Ureter (tissue), 1 donor: ENCODE measurements at regions not wholly inside any gene's neighbourhood (a gene's known extent, or its start where the extent isn't known, plus 50 kb on each side); places are given as distances from the start of the nearest gene placed in this dataset.
"Not testable (repeated sequence)": the region's sequence is repeated elsewhere in the genome, so short reads cannot be mapped to it uniquely, and the experiment has no call there.

Source experiments
- DNase-seq: peaks from one replicate; pipeline ENCODE4 v3.0.0-alpha.2; 2020; ENCODE audit warnings: low spot score
- donor health status: DM: yes; HTN: yes; CAD: no.

GRCh38 chr6:6812427-6812826 lies 223.9 kb downstream of the LY86 start:
- no peak for DNase-seq

- no peak for DNase-seq
Measured at GRCh38 chr6:6815732-6816131, 227.2 kb downstream of the LY86 start.

- no peak for DNase-seq
Measured at GRCh38 chr6:6816716-6817115, 228.2 kb downstream of the LY86 start.

GRCh38 chr6:6818078-6818639 lies 229.6 kb downstream of the LY86 start:
- DNase-seq, result no peak

GRCh38 chr6:6820641-6821238 lies 232.2 kb downstream of the LY86 start:
- peak; percentile 86 for DNase-seq

- DNase-seq, result no peak
Measured at GRCh38 chr6:6821639-6822261, 233.2 kb downstream of the LY86 start.

- DNase-seq, result no peak
Measured at GRCh38 chr6:6823030-6823429, 234.5 kb downstream of the LY86 start.

- no peak for DNase-seq
Measured at GRCh38 chr6:6823568-6824224, 235.2 kb downstream of the LY86 start.

GRCh38 chr6:6824381-6824780 lies 235.9 kb downstream of the LY86 start:
- DNase-seq, result no peak

- DNase-seq, result no peak
Measured at GRCh38 chr6:6825193-6825784, 236.8 kb downstream of the LY86 start.

GRCh38 chr6:6826095-6826901 lies 237.8 kb downstream of the LY86 start:
- DNase-seq, result peak; percentile 72

GRCh38 chr6:6826961-6827360 lies 238.4 kb downstream of the LY86 start:
- DNase-seq, result no peak

GRCh38 chr6:6829872-6830685 lies 241.6 kb downstream of the LY86 start:
- DNase-seq, result no peak

- not testable (repeated sequence) for DNase-seq
Measured at GRCh38 chr6:6830686-6831063, 242.2 kb downstream of the LY86 start.

- DNase-seq, result no peak
Measured at GRCh38 chr6:6832439-6832838, 243.9 kb downstream of the LY86 start.

GRCh38 chr6:6834356-6835222 lies 246.1 kb downstream of the LY86 start:
- no peak for DNase-seq

- DNase-seq, result no peak
Measured at GRCh38 chr6:6835223-6835503, 246.6 kb downstream of the LY86 start.

GRCh38 chr6:6836609-6837406 lies 248.3 kb downstream of the LY86 start:
- DNase-seq, result no peak

- no peak for DNase-seq
Measured at GRCh38 chr6:6837541-6838080, 249.1 kb downstream of the LY86 start.
